GM10248 (cell line): ENCODE measurements at regions not wholly inside any gene's neighbourhood (a gene's known extent, or its start where the extent isn't known, plus 50 kb on each side); places are given as distances from the start of the nearest gene placed in this dataset.

Source experiments
- CTCF ChIA-PET: fragments of 300-600 bp; sonication (Branson Sonifier 250); formaldehyde crosslinking; extraction: SDS; loops from one replicate; lab custom pipeline; 2021; ENCODE audit warnings: antibody characterized with exemption; lab: Yijun Ruan, JAX
- POLR2A ChIA-PET: fragments of 350-650 bp; sonication (Branson Sonifier 250); formaldehyde crosslinking; extraction: SDS; loops from one replicate; lab custom pipeline; 2020; ENCODE audit warnings: antibody characterized with exemption; lab: Yijun Ruan, JAX
- DNase-seq: peaks from one replicate; pipeline ENCODE4 v3.0.0; 2012; ENCODE audit errors: extremely low spot score
- CTCF ChIP-seq: IDR thresholded peaks from 2 replicates; pipeline ENCODE4 v1.5.1; 2012; ENCODE audit warnings: mild to moderate bottlenecking, low read depth; ENCODE audit errors: extremely low read depth, missing control alignments, control extremely low read depth

- CTCF ChIA-PET = no interaction called here
- TF ChIP-seq CTCF = no peak
- no peak for DNase-seq
- POLR2A ChIA-PET = no interaction called here
Measured at GRCh38 chr4:22635692-22636091, 57.0 kb upstream of the GBA3 start.

- POLR2A ChIA-PET = no interaction called here
- CTCF ChIA-PET = no interaction called here
- DNase-seq = no peak
- TF ChIP-seq CTCF = no peak
Measured at GRCh38 chr4:22637306-22637705, 55.4 kb upstream of the GBA3 start.
